ENCODE measurements at regions not wholly inside any gene's neighbourhood (a gene's known extent, or its start where the extent isn't known, plus 50 kb on each side); places are given as distances from the start of the nearest gene placed in this dataset.
A peak's percentile ranks its signal among the peaks of the same experiment; 100 is the strongest.
"Not testable (repeated sequence)": the region's sequence is repeated elsewhere in the genome, so short reads cannot be mapped to it uniquely, and the experiment has no call there.

- no peak for DNase-seq (ENCODE audit: low read depth in 2 of 2, low spot score in 1 of 2)
Measured at GRCh38 chr6:100229512-100229911, 235.2 kb downstream of the SIM1 start.

- DNase-seq (ENCODE audit: low read depth in 2 of 2, low spot score in 1 of 2): peak in 1 of 2 donors; percentile 3
Measured at GRCh38 chr6:100228834-100229441, 234.9 kb upstream of the MCHR2 start.

- DNase-seq (ENCODE audit: low read depth in 2 of 2, low spot score in 1 of 2): no peak
Measured at GRCh38 chr6:100228437-100228833, 234.4 kb upstream of the MCHR2 start.

- no peak for DNase-seq (ENCODE audit: low read depth in 2 of 2, low spot score in 1 of 2)
Measured at GRCh38 chr6:100226811-100227210, 232.8 kb upstream of the MCHR2 start.

- DNase-seq (ENCODE audit: low read depth in 2 of 2, low spot score in 1 of 2): not testable (repeated sequence)
Measured at GRCh38 chr6:100223952-100224351, 229.9 kb upstream of the MCHR2 start.

- no peak for DNase-seq (ENCODE audit: low read depth in 2 of 2, low spot score in 1 of 2)
Measured at GRCh38 chr6:100220543-100220942, 226.5 kb upstream of the MCHR2 start.

GRCh38 chr6:100217225-100218012, 223.4 kb upstream of the MCHR2 start:
- DNase-seq (ENCODE audit: low read depth in 2 of 2, low spot score in 1 of 2): no peak

- no peak for DNase-seq (ENCODE audit: low read depth in 2 of 2, low spot score in 1 of 2)
Measured at GRCh38 chr6:100216760-100217159, 222.7 kb upstream of the MCHR2 start.

- no peak for DNase-seq (ENCODE audit: low read depth in 2 of 2, low spot score in 1 of 2)
Measured at GRCh38 chr6:100212131-100212530, 218.1 kb upstream of the MCHR2 start.

GRCh38 chr6:100210137-100211117, 216.4 kb upstream of the MCHR2 start:
- DNase-seq (ENCODE audit: low read depth in 2 of 2, low spot score in 1 of 2): no peak

GRCh38 chr6:100209323-100210136, 215.5 kb upstream of the MCHR2 start:
- no peak for DNase-seq (ENCODE audit: low read depth in 2 of 2, low spot score in 1 of 2)

GRCh38 chr6:100203400-100203799, 209.4 kb upstream of the MCHR2 start:
- DNase-seq (ENCODE audit: low read depth in 2 of 2, low spot score in 1 of 2): no peak

- DNase-seq (ENCODE audit: low read depth in 2 of 2, low spot score in 1 of 2): no peak
Measured at GRCh38 chr6:100202417-100203194, 208.6 kb upstream of the MCHR2 start.

- DNase-seq (ENCODE audit: low read depth in 2 of 2, low spot score in 1 of 2): not testable (repeated sequence)
Measured at GRCh38 chr6:100196214-100196982, 202.4 kb upstream of the MCHR2 start.

- not testable (repeated sequence) for DNase-seq (ENCODE audit: low read depth in 2 of 2, low spot score in 1 of 2)
Measured at GRCh38 chr6:100195244-100195643, 201.2 kb upstream of the MCHR2 start.

- DNase-seq (ENCODE audit: low read depth in 2 of 2, low spot score in 1 of 2): no peak
Measured at GRCh38 chr6:100194535-100194934, 200.5 kb upstream of the MCHR2 start.

- no peak for DNase-seq (ENCODE audit: low read depth in 2 of 2, low spot score in 1 of 2)
Measured at GRCh38 chr6:100188754-100189153, 194.7 kb upstream of the MCHR2 start.

- DNase-seq (ENCODE audit: low read depth in 2 of 2, low spot score in 1 of 2): no peak
Measured at GRCh38 chr6:100186552-100186951, 192.5 kb upstream of the MCHR2 start.

- DNase-seq (ENCODE audit: low read depth in 2 of 2, low spot score in 1 of 2): no peak
Measured at GRCh38 chr6:100185615-100186014, 191.6 kb upstream of the MCHR2 start.
